A549 (cell line): ENCODE measurements at regions not wholly inside any gene's neighbourhood (a gene's known extent, or its start where the extent isn't known, plus 50 kb on each side); places are given as distances from the start of the nearest gene placed in this dataset.

Experiments used
- BCL3 ChIP-seq: fragments of >200 bp; sonication (Bioruptor Twin); formaldehyde crosslinking; IDR thresholded peaks from 3 replicates; pipeline ENCODE4 v1.6.1; 2016
- JUN ChIP-seq, 2 experiments: fragments of >200 bp; sonication (Bioruptor Twin); formaldehyde crosslinking; IDR thresholded peaks; 2 replicates in 1 of 2; 3 replicates in 1 of 2; pipeline ENCODE4 v1.6.1; 2016 to 2017
- MAX ChIP-seq: IDR thresholded peaks from 2 replicates; pipeline ENCODE4 v1.6.1; 2012
- MYC ChIP-seq: IDR thresholded peaks from 2 replicates; pipeline ENCODE4 v1.6.1; 2012; ENCODE audit warnings: mild to moderate bottlenecking, inconsistent platforms, low read length, improper control_type of control experiment, borderline replicate concordance
- POLR2A ChIP-seq: IDR thresholded peaks from 2 replicates; pipeline ENCODE4 v1.6.1; 2012; ENCODE audit warnings: mild to moderate bottlenecking, low read length
- RCOR1 ChIP-seq: fragments of 150-350 bp; IDR thresholded peaks from 2 replicates; pipeline ENCODE4 v1.6.1; 2014; ENCODE audit warnings: antibody characterized with exemption, low read length, low read depth
- RFX5 ChIP-seq: fragments of 450-650 bp; IDR thresholded peaks from 2 replicates; pipeline ENCODE4 v1.7.1; 2014; ENCODE audit warnings: antibody characterized with exemption, mild to moderate bottlenecking, moderate library complexity
- TP53 ChIP-seq: fragments of 250-450 bp; sonication (Bioruptor Pico); IDR thresholded peaks from 2 replicates; pipeline ENCODE4 v1.5.0; 2021; ENCODE audit warnings: mild to moderate bottlenecking, moderate library complexity
- ZFP36 ChIP-seq: fragments of 450-650 bp; IDR thresholded peaks from 2 replicates; pipeline ENCODE4 v1.6.1; 2014; ENCODE audit warnings: borderline replicate concordance; ENCODE audit not compliant: partially characterized antibody
- ZSCAN20 ChIP-seq: fragments of 250-450 bp; sonication (Bioruptor Pico); IDR thresholded peaks from 2 replicates; pipeline ENCODE4 v1.8.0; 2022; ENCODE audit warnings: mild to moderate bottlenecking, moderate library complexity
- TF ChIP-seq, protein P1 (sequence below): fragments of >200 bp; sonication (Bioruptor Twin); formaldehyde crosslinking; IDR thresholded peaks from 3 replicates; pipeline ENCODE4 v1.5.1; 2016
- TF ChIP-seq, protein P2 (sequence below): fragments of 250-450 bp; sonication (Bioruptor Pico); IDR thresholded peaks from 2 replicates; pipeline ENCODE4 v1.5.0; 2021; ENCODE audit warnings: mild to moderate bottlenecking, moderate library complexity, borderline replicate concordance

- TF ChIP-seq, protein P1, sequence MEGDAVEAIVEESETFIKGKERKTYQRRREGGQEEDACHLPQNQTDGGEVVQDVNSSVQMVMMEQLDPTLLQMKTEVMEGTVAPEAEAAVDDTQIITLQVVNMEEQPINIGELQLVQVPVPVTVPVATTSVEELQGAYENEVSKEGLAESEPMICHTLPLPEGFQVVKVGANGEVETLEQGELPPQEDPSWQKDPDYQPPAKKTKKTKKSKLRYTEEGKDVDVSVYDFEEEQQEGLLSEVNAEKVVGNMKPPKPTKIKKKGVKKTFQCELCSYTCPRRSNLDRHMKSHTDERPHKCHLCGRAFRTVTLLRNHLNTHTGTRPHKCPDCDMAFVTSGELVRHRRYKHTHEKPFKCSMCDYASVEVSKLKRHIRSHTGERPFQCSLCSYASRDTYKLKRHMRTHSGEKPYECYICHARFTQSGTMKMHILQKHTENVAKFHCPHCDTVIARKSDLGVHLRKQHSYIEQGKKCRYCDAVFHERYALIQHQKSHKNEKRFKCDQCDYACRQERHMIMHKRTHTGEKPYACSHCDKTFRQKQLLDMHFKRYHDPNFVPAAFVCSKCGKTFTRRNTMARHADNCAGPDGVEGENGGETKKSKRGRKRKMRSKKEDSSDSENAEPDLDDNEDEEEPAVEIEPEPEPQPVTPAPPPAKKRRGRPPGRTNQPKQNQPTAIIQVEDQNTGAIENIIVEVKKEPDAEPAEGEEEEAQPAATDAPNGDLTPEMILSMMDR = no peak
- TF ChIP-seq POLR2A = no peak
- TF ChIP-seq, protein P2, sequence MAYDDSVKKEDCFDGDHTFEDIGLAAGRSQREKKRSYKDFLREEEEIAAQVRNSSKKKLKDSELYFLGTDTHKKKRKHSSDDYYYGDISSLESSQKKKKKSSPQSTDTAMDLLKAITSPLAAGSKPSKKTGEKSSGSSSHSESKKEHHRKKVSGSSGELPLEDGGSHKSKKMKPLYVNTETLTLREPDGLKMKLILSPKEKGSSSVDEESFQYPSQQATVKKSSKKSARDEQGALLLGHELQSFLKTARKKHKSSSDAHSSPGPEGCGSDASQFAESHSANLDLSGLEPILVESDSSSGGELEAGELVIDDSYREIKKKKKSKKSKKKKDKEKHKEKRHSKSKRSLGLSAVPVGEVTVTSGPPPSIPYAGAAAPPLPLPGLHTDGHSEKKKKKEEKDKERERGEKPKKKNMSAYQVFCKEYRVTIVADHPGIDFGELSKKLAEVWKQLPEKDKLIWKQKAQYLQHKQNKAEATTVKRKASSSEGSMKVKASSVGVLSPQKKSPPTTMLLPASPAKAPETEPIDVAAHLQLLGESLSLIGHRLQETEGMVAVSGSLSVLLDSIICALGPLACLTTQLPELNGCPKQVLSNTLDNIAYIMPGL (CRISPR knock-in tag) = no peak
- no peak for TF ChIP-seq JUN (IDR thresholded peaks at IDR 0.05)
- TF ChIP-seq RFX5 = no peak
- TF ChIP-seq MYC = no peak
- no peak for TF ChIP-seq ZSCAN20 (CRISPR knock-in tag)
- TF ChIP-seq MAX = no peak
- no peak for TF ChIP-seq RCOR1
- no peak for TF ChIP-seq ZFP36
- TF ChIP-seq BCL3 = no peak
- no peak for TF ChIP-seq TP53
Measured at GRCh38 chr13:105207572-105208293, 1327.7 kb downstream of the EFNB2 start.
